HepG2 (cell line): ENCODE measurements at regions not wholly inside any gene's neighbourhood (a gene's known extent, or its start where the extent isn't known, plus 50 kb on each side); places are given as distances from the start of the nearest gene placed in this dataset.

Source experiments
- ATAC-seq: fragments of 200-7000 bp; cut with Tn5 transposase; 3 replicates; pipeline ENCODE4 v1.9.1; 2020; ENCODE audit warnings: mild to moderate bottlenecking, moderate library complexity
- BruUV-seq: library from RNA; stranded (reverse); fragments of 400-500 nt; replicated peaks from 2 replicates; lab custom pipeline; 2021; lab: Mats Ljungman, UMichigan
- CTCF ChIA-PET: fragments of 300-600 bp; formaldehyde crosslinking; extraction: SDS; loops from one replicate; lab custom pipeline; 2021; ENCODE audit warnings: low total read pairs, inconsistent platforms, low intra/inter-chr PET ratio; lab: Yijun Ruan, JAX
- POLR2A ChIA-PET: fragments of 350-600 bp; sonication (Branson Sonifier 250); formaldehyde crosslinking; loops from one replicate; lab custom pipeline; 2020; ENCODE audit warnings: antibody characterized with exemption, inconsistent platforms; lab: Yijun Ruan, JAX
- DNase-seq: peaks from one replicate; pipeline ENCODE4 v3.0.0-alpha.2; 2015; ENCODE audit warnings: low spot score
- FAIRE-seq: peaks from 3 replicates; lab custom pipeline; 2011; peaks lifted over from hg19 to GRCh38; lab: Jason Lieb, UNC
- H2AFZ ChIP-seq: one replicate; pipeline ENCODE4 v1.6.1; 2011; ENCODE audit warnings: low read length, inconsistent platforms
- H3K27ac ChIP-seq: fragments of 300-600 bp; 3 replicates; pipeline ENCODE4 v1.8.0; 2011; ENCODE audit warnings: mixed run types, mild to moderate bottlenecking, mixed read lengths, low read length, inconsistent platforms; ENCODE audit not compliant: insufficient read depth; ENCODE audit errors: extremely low read length
- H3K27me3 ChIP-seq, 2 experiments: fragments of 200-600 bp in 1 of 2; 2 replicates in 1 of 2; 3 replicates in 1 of 2; pipeline versions ENCODE4 v1.6.0 to v1.8.0; 2011; ENCODE audit warnings: low read length in 2 of 2, mild to moderate bottlenecking in 2 of 2, moderate library complexity in 2 of 2, inconsistent platforms in 1 of 2; ENCODE audit not compliant: insufficient read depth in 2 of 2, control insufficient read depth in 1 of 2
- H3K36me3 ChIP-seq, 2 experiments: fragments of 200-600 bp in 1 of 2; replicated peaks in 1 of 2; 2 replicates in 1 of 2; 3 replicates in 1 of 2; pipeline versions ENCODE4 v1.5.1 to v1.8.0; 2011; ENCODE audit warnings: low read length in 2 of 2, inconsistent platforms in 1 of 2; ENCODE audit not compliant: insufficient read depth in 2 of 2, control insufficient read depth in 1 of 2
- H3K4me1 ChIP-seq: 2 replicates; pipeline ENCODE4 v1.5.1; 2012; ENCODE audit warnings: low read length, inconsistent platforms; ENCODE audit not compliant: insufficient read depth
- H3K4me2 ChIP-seq: 2 replicates; pipeline ENCODE4 v1.6.0; 2011; ENCODE audit warnings: low read depth, low read length, inconsistent platforms
- H3K4me3 ChIP-seq, 3 experiments: fragments of 200-600 bp in 1 of 3; sonication (generic), shearing (Covaris generic) in 1 of 3; replicated peaks in 1 of 3; 2 replicates each; pipeline ENCODE4 v1.5.1; 2011 to 2016; ENCODE audit warnings: low read length in 3 of 3, inconsistent platforms in 2 of 3, low read depth in 2 of 3, mild to moderate bottlenecking in 2 of 3, control low read depth in 1 of 3, mixed read lengths in 1 of 3; ENCODE audit not compliant: insufficient read depth in 1 of 3
- H3K79me2 ChIP-seq: one replicate; pipeline ENCODE4 v1.6.1; 2011; ENCODE audit warnings: low read length, inconsistent platforms; ENCODE audit not compliant: insufficient read depth
- H3K9ac ChIP-seq: 2 replicates; pipeline ENCODE4 v1.6.0; 2011; ENCODE audit warnings: mild to moderate bottlenecking, low read depth, low read length, inconsistent platforms; ENCODE audit not compliant: insufficient read depth
- H3K9me3 ChIP-seq: 2 replicates; pipeline ENCODE4 v1.5.1; 2012; ENCODE audit warnings: mild to moderate bottlenecking, low read length
- H4K20me1 ChIP-seq: 2 replicates; pipeline ENCODE4 v1.6.0; 2011; ENCODE audit warnings: inconsistent platforms, mild to moderate bottlenecking, low read length, moderate library complexity; ENCODE audit not compliant: insufficient read depth
- FIP1L1 ChIP-seq: fragments of 200-400 bp; formaldehyde crosslinking; IDR thresholded peaks from 2 replicates; pipeline ENCODE4 v1.6.1; 2018; ENCODE audit warnings: low read depth, mild to moderate bottlenecking, low read length, moderate library complexity, borderline replicate concordance; ENCODE audit not compliant: insufficient read depth
- ZNF276 ChIP-seq: sonication (generic); formaldehyde crosslinking; IDR thresholded peaks from 2 replicates; pipeline ENCODE4 v1.4.0; 2020; ENCODE audit warnings: mild to moderate bottlenecking, low read depth, missing genetic modification reagents
- ZNF558 ChIP-seq: sonication (generic); formaldehyde crosslinking; IDR thresholded peaks from 2 replicates; pipeline ENCODE4 v1.9.0; 2022; ENCODE audit warnings: mild to moderate bottlenecking, missing genetic modification reagents, borderline replicate concordance
- ZNF577 ChIP-seq: sonication (generic); formaldehyde crosslinking; IDR thresholded peaks from 2 replicates; pipeline ENCODE4 v1.4.0; 2020; ENCODE audit warnings: mild to moderate bottlenecking, low read depth, missing genetic modification reagents, borderline replicate concordance
- WGBS: methylation state at CpG from one replicate; pipeline ENCODE4 v1.1.6; 2017; ENCODE audit warnings: low lambda C conversion rate; 5-methylcytosine and 5-hydroxymethylcytosine counted together
- in situ Hi-C: cut with HindIII; loops from 2 replicates; pipeline ENCODE4 v1.10.0; 2017; ENCODE audit warnings: low pct_unique_long_range_greater_than_20kb; ENCODE audit not compliant: extremely low pct_ligation_motif_present
- intact Hi-C: fragments of 100-400 bp; cut with micrococcal nuclease; formaldehyde crosslinking; loops from one replicate; pipeline ENCODE4 v1.10.0; 2022; ENCODE audit not compliant: unreplicated experiment
- TF ChIP-seq, protein P1 (sequence below): sonication (generic); formaldehyde crosslinking; IDR thresholded peaks from 2 replicates; pipeline ENCODE4 v1.4.0; 2020; ENCODE audit warnings: missing genetic modification reagents
- TF ChIP-seq, protein P2 (sequence below): IDR thresholded peaks from 2 replicates; pipeline ENCODE4 v1.6.1; 2016
- TF ChIP-seq, protein P3 (sequence below): sonication (generic); formaldehyde crosslinking; IDR thresholded peaks from 2 replicates; pipeline ENCODE4 v1.5.0; 2020; ENCODE audit warnings: mild to moderate bottlenecking, missing genetic modification reagents

DNA sequence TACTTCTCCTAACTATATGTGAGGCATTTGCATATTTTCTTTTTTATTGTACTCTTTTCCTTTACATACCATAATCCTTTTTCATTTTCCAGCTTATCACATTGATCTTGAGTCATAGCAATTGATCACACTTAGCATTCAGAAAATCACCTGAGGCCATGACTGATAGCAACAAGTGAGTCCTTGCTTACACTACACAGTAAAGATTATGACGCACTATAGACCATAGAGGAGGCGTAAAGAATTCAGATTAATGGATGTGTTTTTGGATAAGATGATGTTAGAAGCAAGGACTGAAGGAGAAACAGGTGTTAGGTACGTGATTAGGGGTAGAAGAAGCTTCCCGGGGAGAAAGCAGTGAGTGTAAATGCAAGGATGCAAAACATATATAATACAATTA is 637.7 kb downstream of the ETNK1 start:
- Histone ChIP-seq H3K4me2 (no peak overlapping the region), H3K36me3 (no peaks in the 10 kb centered on the region), H4K20me1 (no peaks in the 10 kb centered on the region), H3K27ac (no peak overlapping the region), H3K9ac (no peak overlapping the region), H3K27me3 (no peaks in the 10 kb centered on the region), H3K79me2 (no peaks in the 10 kb centered on the region), H2AFZ (no peak overlapping the region), H3K4me3 (no peak overlapping the region), H3K9me3 (no peaks in the 10 kb centered on the region), H3K4me1 (no peaks in the 10 kb centered on the region)
- DNase-seq (no peak), ATAC-seq (no peak), FAIRE-seq (no peak)
- ChIA-PET POLR2A (no interaction called here), CTCF (no interaction called here)
- WGBS: 15% methylated on average over 4 of the region's 4 CpGs
- in situ Hi-C loops (no loop called here), intact Hi-C loops (no loop called here)
- no TSS peak for BruUV-seq
- TF ChIP-seq ZNF558 (CRISPR knock-in tag) (no peak), ZNF577 (CRISPR knock-in tag) (no peak)

GRCh38 chr12:23277831-23278230 is 652.9 kb downstream of the ETNK1 start:
- Histone ChIP-seq H3K4me1 (no peaks in the 10 kb centered on the region), H3K9me3 (no peaks in the 10 kb centered on the region), H2AFZ (no peak overlapping the region), H3K36me3 (no peaks in the 10 kb centered on the region), H3K4me3 (no peak overlapping the region), H3K79me2 (no peaks in the 10 kb centered on the region), H4K20me1 (no peaks in the 10 kb centered on the region), H3K9ac (no peak overlapping the region), H3K4me2 (no peak overlapping the region), H3K27me3 (no peaks in the 10 kb centered on the region), H3K27ac (no peak overlapping the region)
- ATAC-seq: no peak
- intact Hi-C loops (no loop called here), in situ Hi-C loops (no loop called here)
- POLR2A ChIA-PET: no interaction called here
- no peak for DNase-seq
- CTCF ChIA-PET: no interaction called here
- WGBS: 0% methylated on average over 1 of the region's 1 CpG
- no peak for FAIRE-seq
- no TSS peak for BruUV-seq
- no peak for TF ChIP-seq ZNF276 (CRISPR knock-in tag)
- no peak for TF ChIP-seq FIP1L1
- TF ChIP-seq, protein P1, sequence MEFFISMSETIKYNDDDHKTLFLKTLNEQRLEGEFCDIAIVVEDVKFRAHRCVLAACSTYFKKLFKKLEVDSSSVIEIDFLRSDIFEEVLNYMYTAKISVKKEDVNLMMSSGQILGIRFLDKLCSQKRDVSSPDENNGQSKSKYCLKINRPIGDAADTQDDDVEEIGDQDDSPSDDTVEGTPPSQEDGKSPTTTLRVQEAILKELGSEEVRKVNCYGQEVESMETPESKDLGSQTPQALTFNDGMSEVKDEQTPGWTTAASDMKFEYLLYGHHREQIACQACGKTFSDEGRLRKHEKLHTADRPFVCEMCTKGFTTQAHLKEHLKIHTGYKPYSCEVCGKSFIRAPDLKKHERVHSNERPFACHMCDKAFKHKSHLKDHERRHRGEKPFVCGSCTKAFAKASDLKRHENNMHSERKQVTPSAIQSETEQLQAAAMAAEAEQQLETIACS (CRISPR knock-in tag): no peak
- TF ChIP-seq, protein P2, sequence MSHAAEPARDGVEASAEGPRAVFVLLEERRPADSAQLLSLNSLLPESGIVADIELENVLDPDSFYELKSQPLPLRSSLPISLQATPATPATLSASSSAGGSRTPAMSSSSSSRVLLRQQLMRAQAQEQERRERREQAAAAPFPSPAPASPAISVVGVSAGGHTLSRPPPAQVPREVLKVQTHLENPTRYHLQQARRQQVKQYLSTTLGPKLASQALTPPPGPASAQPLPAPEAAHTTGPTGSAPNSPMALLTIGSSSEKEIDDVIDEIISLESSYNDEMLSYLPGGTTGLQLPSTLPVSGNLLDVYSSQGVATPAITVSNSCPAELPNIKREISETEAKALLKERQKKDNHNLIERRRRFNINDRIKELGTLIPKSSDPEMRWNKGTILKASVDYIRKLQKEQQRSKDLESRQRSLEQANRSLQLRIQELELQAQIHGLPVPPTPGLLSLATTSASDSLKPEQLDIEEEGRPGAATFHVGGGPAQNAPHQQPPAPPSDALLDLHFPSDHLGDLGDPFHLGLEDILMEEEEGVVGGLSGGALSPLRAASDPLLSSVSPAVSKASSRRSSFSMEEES: no peak
- TF ChIP-seq, protein P3, sequence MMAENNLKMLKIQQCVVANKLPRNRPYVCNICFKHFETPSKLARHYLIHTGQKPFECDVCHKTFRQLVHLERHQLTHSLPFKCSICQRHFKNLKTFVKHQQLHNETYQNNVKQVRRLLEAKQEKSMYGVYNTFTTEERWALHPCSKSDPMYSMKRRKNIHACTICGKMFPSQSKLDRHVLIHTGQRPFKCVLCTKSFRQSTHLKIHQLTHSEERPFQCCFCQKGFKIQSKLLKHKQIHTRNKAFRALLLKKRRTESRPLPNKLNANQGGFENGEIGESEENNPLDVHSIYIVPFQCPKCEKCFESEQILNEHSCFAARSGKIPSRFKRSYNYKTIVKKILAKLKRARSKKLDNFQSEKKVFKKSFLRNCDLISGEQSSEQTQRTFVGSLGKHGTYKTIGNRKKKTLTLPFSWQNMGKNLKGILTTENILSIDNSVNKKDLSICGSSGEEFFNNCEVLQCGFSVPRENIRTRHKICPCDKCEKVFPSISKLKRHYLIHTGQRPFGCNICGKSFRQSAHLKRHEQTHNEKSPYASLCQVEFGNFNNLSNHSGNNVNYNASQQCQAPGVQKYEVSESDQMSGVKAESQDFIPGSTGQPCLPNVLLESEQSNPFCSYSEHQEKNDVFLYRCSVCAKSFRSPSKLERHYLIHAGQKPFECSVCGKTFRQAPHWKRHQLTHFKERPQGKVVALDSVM (CRISPR knock-in tag): no peak
